PFSK-1 (cell line): ENCODE measurements at regions not wholly inside any gene's neighbourhood (a gene's known extent, or its start where the extent isn't known, plus 50 kb on each side); places are given as distances from the start of the nearest gene placed in this dataset.

Experiments used
- FOXP2 ChIP-seq: optimal IDR thresholded peaks from 2 replicates; pipeline ENCODE3; 2011; ENCODE audit warnings: borderline replicate concordance, control low read depth, inconsistent platforms; ENCODE audit not compliant: insufficient read depth; ENCODE audit errors: extremely low read length, extremely low read depth
- POLR2AphosphoS5 ChIP-seq: IDR thresholded peaks from 2 replicates; pipeline ENCODE4 v1.6.1; 2012; ENCODE audit warnings: low read depth, mild to moderate bottlenecking, control low read depth, low read length, moderate library complexity
- SIN3A ChIP-seq: IDR thresholded peaks from 2 replicates; pipeline ENCODE4 v1.6.1; 2012; ENCODE audit warnings: mild to moderate bottlenecking, low read length, moderate library complexity, borderline replicate concordance; ENCODE audit not compliant: insufficient read depth
- TAF1 ChIP-seq: IDR thresholded peaks from 2 replicates; pipeline ENCODE4 v1.6.1; 2012; ENCODE audit warnings: low read length, control low read depth, borderline replicate concordance; ENCODE audit not compliant: insufficient read depth
- TF ChIP-seq, protein P1 (sequence below), 2 experiments: IDR thresholded peaks; 2 replicates each; pipeline versions ENCODE4 v1.6.1 to v1.8.0; 2011 to 2012; ENCODE audit warnings: low read depth in 2 of 2, low read length in 2 of 2, control low read depth in 1 of 2, inconsistent platforms in 1 of 2, mild to moderate bottlenecking in 1 of 2, moderate library complexity in 1 of 2; ENCODE audit not compliant: insufficient read depth in 1 of 2

GRCh38 chr1:232223887-232224286 lies 406.0 kb downstream of the SIPA1L2 start:
- TF ChIP-seq POLR2AphosphoS5: no peak
- TF ChIP-seq SIN3A: no peak
- TF ChIP-seq, protein P1, sequence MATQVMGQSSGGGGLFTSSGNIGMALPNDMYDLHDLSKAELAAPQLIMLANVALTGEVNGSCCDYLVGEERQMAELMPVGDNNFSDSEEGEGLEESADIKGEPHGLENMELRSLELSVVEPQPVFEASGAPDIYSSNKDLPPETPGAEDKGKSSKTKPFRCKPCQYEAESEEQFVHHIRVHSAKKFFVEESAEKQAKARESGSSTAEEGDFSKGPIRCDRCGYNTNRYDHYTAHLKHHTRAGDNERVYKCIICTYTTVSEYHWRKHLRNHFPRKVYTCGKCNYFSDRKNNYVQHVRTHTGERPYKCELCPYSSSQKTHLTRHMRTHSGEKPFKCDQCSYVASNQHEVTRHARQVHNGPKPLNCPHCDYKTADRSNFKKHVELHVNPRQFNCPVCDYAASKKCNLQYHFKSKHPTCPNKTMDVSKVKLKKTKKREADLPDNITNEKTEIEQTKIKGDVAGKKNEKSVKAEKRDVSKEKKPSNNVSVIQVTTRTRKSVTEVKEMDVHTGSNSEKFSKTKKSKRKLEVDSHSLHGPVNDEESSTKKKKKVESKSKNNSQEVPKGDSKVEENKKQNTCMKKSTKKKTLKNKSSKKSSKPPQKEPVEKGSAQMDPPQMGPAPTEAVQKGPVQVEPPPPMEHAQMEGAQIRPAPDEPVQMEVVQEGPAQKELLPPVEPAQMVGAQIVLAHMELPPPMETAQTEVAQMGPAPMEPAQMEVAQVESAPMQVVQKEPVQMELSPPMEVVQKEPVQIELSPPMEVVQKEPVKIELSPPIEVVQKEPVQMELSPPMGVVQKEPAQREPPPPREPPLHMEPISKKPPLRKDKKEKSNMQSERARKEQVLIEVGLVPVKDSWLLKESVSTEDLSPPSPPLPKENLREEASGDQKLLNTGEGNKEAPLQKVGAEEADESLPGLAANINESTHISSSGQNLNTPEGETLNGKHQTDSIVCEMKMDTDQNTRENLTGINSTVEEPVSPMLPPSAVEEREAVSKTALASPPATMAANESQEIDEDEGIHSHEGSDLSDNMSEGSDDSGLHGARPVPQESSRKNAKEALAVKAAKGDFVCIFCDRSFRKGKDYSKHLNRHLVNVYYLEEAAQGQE (IDR thresholded peaks at IDR 0.05; ENCODE audit: insufficient read depth in 1 of 2, low read depth in 2 of 2, low read length in 2 of 2): no peak
- no peak for TF ChIP-seq FOXP2
- no peak for TF ChIP-seq TAF1

- TF ChIP-seq SIN3A (no peak), TAF1 (no peak), POLR2AphosphoS5 (no peak), FOXP2 (no peak)
- TF ChIP-seq, protein P1 (IDR thresholded peaks at IDR 0.05; ENCODE audit: insufficient read depth in 1 of 2, low read depth in 2 of 2, low read length in 2 of 2): no peak
These were observed 406.7 kb downstream of the SIPA1L2 start for GRCh38 chr1:232223183-232223708.

DNA sequence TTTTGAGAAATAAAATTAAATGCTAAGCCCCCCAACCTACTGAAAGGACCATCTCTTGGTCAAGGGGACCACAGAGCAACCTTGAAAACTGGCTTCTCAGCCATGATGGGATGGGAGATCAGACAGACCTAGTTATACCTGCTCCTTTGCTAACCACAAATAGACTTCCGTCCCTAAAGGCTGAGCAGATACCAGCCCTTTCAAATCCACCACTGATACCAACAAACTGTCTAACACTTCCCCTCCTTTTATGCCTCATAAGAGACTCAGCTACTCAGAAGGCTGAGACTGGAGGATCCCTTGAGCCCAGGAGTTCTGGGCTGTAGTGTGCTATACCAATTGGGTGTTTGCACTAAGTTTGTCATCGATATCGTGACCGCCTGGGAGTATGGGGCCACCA lies 407.3 kb downstream of the SIPA1L2 start:
- TF ChIP-seq POLR2AphosphoS5 (no peak), SIN3A (no peak), TAF1 (no peak), FOXP2 (no peak)
- TF ChIP-seq, protein P1 (IDR thresholded peaks at IDR 0.05; ENCODE audit: insufficient read depth in 1 of 2, low read depth in 2 of 2, low read length in 2 of 2): no peak

GRCh38 chr1:232221802-232222499 lies 408.0 kb downstream of the SIPA1L2 start:
- TF ChIP-seq FOXP2 (no peak), SIN3A (no peak), POLR2AphosphoS5 (no peak), TAF1 (no peak)
- TF ChIP-seq, protein P1 (IDR thresholded peaks at IDR 0.05; ENCODE audit: insufficient read depth in 1 of 2, low read depth in 2 of 2, low read length in 2 of 2): no peak
